DMS153 (cell line): ENCODE measurements at regions not wholly inside any gene's neighbourhood (a gene's known extent, or its start where the extent isn't known, plus 50 kb on each side); places are given as distances from the start of the nearest gene placed in this dataset.

Experiments
- DNase-seq: peaks from one replicate; lab custom pipeline; 2025; lab: John Stamatoyannopoulos, UW

DNA sequence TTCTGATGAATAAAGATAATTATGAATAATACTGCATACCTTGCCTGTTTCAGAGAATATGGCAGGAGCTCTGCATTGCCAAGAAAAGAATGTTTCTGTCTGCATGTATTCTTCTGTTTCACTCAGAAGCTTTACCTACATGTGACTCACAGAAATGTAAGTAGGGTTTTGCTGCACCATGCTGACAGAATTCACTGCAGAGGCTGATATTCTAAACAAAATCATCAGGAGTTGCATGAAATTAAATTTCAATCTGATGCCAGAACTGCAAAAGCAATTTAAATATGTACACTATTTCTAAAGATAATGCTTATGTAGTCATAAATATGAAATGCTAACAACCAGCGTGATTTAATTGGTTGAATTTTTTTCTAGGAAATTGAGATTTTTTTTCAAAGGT is 332.8 kb upstream of the FSHR start:
- DNase-seq = no peak

DNA sequence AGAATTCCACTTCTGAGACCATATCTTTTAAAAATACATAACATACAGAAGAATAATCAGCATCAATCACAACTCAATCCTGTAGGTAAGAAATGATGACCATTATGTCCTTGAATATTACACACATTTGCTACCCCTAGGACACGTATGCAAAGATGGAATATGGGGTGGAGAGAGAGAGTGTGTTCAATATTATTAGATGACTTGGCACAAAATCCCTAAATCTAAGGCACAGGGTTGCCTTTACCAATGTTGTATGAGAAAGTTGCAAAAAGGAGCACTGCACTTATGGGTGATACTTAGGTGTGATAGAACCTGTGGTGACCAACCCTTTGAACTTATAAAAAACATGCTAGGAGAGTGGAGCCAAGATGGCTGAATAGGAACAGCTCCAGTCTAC is 326.2 kb upstream of the FSHR start:
- DNase-seq = no peak

DNA sequence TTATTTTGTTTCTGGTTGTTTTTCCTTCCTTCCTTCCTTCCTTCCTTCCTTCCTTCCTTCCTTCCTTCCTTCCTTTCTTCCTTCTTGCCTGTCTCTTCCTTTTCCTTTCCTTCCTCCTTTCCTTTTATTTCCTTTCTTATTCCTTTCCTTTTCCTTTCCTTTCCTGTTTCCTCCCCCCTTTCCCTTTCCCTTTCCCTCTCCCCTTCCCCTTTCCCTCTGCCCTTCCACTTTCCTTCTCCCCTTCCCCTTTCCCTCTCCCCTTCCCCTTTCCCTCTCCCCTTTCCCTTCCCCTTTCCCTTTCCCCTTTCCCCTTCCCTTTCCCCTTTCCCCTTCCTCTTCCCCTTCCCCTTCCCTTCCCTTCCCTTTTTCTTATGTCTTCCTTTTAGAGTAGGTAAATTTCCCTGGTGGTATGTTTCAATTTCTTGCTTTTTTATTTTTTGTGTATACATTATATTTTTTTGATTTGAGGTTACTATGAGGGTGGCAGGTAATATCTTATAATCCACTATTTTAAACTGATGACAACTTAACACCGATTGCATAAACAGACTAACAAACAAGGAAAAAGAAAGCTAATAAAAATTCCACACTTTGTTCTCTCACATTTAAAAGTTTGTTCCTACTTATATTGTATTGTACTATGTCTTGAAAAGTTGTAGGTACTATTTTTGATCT is 311.0 kb upstream of the FSHR start:
- DNase-seq = no peak

DNA sequence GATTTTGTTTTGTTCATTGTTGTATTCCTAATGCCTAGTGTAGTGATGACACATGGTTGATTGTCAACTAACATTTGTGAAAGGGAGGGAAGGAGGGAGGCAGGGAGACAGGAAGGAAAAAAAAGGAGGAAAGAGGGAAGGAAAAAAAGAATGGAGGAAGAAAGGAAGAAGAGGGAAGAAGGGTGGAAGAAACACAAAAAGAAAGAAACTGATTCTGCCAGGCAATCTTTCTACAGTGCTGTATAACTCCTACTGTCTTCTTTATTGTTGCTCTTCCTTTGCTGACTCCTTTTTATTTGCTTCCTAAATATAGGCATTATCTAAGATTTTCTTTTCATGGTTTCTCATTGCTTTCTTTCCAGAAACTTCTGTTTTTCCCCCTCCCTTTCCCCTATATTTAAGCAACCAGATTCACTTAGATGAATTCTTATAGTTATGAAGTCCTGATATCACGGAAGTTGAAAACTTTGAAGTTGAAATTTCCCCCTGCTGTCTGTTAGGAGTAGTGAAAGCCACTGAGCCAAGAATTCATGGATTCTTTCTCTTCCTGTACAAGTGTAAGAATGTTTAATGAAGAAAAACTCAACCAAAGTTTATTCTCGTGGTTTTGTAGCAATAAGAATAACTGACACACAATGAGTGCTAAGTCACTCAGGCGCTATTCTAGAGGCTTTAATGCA is 305.1 kb upstream of the FSHR start:
- no peak for DNase-seq

DNA sequence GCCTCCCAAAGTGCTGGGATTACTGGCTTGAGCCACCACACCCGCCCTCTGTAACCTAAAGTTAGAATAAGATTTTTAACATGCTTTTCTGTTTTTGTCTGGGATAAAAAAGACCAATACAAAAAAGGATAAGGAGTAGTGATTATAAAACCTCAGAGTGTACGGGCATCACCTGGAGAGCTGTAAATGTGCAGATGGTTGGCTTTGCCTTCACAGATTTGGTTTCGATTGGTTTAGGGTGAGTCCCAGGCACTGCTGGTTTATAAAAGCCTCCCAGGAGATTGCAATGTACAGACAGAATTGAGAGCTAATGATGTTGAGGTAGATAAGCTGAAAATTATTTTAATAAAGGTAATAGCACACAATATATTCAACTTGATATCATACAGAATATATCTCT is 289.7 kb upstream of the FSHR start:
- DNase-seq = no peak

DNA sequence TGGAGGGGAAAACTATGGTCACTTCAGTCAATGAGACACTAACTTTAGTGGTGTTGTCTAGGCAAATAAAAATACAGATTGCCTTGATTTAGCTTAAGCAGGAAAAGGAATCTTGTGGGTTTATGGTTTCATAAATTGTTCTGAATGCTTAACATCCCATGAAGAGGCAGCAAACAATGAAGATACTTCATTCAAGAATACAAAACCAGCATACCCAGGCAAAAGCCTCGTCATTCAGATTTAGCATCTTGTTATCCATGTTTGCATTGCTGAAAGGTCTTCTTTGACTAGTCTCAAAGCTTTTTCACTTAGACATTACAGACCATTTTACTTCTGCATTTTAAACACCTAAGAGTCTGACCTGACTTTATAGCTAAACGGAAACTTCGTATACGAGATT is 272.7 kb upstream of the FSHR start:
- no peak for DNase-seq

DNA sequence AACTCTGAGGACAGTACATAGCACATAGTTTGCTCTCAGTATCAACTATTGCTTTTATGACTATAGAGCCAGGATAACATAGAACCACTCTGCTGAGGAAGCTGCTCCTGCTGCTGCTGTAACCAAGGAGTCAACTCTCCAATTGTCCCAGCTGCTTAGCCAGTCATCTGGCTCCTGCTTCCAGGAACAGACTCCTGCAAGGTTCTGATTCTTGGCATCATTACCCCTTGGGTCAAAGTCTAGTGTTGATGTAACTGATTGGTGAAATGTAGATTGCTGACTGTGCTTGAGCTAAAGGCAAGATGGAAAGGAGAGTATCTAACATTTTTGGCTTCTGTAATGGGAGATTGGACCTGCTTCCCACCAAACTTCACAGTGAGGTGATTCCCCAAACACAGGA is 261.9 kb upstream of the FSHR start:
- no peak for DNase-seq

DNA sequence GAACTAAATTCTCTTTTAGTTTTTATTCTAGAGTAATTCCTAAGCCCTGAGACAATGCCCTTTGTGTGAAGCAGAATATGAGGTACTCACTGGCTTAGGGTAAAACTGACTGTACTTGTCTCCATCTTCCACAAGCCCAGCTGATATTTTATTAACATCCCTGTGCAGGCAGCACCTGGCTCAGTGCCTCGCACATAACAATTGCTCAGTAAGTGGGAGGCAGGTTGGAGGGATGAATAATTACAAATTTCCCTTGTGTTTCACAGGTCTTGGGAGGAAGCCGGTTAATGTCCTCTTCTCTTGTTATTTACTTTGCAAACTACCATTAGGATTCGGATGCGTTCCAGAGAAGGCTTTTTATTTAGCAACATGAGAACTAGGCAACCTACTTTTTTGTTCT is 249.8 kb upstream of the FSHR start:
- DNase-seq = no peak

DNA sequence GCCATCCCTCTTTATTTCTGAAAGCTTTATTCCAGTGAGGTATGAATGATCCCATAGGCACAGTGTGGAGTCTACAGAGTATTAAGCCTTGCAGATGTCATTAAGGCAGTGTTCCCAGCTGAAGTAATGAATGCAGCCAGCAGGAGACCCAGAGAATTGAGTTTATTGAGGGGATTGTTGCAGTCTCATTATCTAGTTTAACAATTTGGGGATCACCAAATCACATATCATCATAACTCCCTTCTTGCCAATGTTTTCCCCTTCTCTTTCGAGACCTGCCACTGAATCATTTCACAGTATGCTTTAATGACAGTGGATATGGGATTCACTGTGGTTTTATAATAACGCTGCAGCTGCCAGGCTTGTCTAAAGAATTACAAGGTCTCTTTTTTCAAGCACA is 249.3 kb upstream of the FSHR start:
- no peak for DNase-seq

DNA sequence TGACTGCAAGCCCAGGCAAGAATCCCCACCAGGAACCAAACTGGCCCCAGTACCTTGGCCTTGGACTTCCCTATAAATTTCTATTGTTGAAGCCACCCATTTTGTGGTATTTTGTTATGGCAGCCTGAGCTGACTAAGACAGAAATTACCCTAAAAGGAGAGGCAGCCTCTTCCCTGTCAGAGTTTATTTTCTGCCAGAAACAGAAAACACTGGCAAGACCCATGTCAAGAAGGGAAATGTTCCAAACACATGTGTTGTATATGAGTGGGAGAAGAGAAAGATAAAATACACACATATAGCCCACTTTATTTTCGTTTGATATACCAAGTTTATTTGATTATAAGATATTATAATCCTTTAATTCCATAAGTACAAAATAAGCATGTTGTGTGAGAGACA is 225.1 kb upstream of the FSHR start:
- no peak for DNase-seq

DNA sequence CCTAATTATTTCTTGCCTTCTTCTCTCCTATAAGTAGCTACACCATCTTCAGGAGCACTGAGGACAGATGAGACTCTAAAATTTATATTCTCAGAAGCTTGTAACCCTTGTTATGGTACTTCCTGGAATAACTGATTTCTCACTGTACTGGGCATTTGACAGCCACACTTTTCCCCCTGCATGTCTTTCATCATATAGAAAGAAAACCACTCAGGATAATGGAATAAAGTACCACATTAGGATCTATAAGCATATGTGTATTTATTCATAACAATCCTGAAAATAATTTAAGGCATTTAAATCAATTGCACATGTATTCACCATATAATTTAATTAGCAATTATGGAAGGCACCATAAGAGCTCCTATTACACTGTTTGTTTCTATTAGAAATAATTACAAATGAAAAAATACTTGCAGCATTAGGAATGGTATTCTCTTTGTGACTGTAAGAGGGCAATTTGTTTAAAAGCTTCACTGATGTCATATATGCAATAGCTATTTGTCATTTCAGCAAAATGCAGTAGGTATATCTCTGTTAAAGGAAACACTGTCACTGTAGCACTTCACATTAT is 216.9 kb upstream of the FSHR start:
- no peak for DNase-seq

DNA sequence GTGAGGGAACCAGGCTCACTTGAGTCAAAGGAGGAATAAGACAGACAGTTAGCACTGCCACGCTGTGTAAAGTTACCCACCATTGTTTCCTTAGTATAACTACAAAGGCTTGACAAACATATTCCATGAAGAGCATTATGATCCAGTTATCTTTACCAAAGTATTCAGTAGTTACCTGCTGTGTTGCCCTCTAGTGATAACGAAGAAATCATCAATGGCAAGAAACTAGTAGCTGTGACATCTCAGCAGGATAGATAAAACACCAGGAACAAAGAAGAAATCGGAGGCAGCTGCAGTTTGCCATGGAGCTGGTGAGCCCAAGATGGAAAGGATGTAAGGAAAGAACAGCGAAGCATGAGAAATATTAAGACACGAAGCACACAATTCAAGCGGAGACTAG is 215.3 kb upstream of the FSHR start:
- no peak for DNase-seq

DNA sequence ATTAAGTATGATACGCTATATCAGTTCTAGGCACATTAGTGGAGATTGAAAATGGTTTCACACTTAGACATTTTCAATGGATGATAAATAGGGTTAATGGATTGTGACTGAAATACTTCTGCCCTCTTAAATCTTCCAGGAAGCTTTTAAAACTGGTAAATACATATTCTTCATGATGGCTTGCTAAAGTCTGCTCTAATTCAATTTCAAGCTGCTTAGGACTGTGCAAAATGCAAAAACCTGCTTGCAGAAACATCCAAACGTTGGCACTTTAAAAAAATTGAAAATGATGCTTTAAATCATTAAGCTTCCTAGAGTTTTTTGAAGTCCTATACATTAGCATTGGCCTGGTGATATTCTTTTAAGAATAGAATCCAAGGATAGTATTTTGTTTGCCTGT is 214.8 kb upstream of the FSHR start:
- no peak for DNase-seq

DNA sequence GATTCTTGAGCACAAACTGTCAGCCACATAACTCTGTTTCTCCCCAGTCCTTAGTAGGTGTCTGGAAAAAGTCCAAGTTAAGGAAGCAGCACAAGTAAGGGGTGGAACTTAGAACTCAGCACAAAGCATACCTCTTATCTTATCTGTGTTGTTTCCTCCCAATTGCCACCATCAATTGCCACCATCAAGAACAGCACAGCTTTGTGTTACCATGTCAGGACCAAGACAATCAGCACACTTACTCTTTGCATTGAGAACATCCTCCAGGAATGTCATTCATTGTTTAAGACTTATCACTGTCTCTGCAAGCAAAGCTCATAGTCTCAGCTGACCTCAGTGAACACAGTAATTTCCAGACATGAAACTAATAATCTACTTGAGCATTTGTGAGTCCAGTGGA is 212.7 kb upstream of the FSHR start:
- no peak for DNase-seq

DNA sequence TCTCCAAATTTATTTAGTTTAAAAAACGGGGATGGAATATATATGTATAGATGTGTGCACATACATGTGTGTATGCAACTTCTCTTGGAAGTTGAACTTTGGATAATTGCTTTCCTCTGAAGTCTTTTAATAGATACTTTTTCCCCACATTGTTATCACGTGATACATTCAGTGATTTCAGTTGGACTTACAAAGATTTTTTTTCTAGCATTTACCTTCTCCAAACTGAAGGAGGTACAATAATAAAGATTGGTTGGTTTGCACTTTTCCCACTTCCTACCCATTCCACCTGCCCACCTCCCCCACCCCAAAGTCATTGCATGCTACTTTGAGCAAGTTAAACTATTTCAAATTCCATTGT is 206.1 kb upstream of the FSHR start:
- DNase-seq = no peak

DNA sequence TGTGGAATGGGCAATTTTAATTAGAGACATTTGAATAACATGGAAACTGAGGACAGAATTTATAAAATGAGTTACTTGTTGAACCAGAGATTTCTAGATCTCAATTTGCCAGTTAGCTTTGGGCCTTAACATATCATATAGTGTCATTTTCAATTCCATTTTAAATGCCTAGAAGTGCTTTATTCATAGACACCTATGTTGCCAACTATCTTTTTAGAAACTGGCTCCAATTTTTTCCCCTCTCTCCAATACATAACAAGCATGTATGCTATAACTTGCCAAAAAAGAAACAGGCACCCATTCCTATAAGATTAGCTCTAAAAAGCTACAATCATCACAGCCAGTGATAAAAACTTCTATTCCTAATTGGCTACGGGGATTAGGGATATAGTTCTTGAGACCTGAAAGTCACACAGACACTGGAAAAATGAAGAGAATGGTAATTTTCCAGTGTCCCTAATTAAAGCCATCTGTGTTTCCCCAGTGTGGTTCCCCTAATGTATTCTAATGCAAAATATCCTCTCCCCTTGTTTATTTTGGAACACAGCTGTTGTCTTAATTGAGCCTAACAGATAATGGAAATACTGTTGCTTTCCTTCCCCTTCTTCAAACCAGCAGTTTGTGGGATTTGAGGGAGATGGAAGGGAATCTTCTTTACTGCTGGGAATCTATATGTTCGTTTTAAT is 205.5 kb upstream of the FSHR start:
- DNase-seq = no peak

DNA sequence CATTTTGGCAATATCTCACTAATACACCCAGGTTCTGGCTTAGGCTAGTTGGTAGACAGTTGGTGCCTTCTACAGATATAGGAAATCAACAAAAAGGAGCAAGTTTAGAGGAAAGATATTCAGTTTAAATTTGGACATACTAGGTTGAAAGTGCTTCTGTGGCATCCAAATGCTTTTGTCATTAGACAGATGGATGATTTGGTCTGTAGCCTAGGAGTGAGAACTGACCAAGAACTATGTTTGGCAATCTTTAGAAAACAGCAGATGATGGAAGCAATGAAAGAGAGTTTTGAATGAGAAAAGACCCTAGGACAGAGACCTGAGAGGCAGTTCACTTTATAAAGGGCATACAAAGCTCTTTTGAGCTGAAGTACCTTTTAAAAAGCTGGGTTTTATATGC is 201.3 kb upstream of the FSHR start:
- DNase-seq = no peak

DNA sequence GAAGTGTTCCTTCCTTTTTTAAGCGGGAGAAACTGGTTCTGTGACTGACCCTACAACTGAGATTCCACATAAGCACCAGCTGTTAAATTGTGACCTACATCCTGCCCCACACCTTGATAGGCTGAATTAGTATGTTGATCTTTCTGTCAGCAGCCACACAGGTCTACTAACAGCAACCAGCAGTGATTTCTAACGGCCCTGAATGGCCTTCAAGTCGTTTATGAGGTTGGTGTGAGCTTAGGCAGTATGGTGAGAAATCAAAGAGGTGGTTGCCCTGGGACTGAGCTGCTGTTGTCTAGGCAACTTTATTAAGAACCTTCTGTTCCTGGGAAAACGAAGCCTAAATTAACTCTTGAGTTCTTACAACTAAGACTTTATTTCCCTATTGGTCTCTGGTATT is 197.2 kb upstream of the FSHR start:
- DNase-seq = no peak

DNA sequence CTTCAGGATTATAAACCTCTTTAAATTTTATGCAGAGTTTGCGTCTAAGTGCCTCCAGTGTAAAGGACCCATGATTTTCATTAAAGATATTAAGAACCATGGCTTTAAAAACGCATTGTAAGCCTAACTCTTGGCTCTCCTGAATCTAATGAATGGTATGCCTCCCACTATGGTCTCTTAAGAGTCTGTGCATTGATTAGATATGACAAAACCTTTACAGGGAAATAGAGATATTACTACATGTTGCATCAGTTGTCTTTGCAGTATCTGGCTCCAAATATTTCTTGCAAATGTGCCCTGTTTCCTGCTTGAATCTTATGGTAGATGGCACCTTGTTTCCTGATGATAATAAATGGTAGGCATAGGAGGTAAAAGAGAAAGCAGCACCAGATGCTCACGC is 189.3 kb upstream of the FSHR start:
- no peak for DNase-seq

DNA sequence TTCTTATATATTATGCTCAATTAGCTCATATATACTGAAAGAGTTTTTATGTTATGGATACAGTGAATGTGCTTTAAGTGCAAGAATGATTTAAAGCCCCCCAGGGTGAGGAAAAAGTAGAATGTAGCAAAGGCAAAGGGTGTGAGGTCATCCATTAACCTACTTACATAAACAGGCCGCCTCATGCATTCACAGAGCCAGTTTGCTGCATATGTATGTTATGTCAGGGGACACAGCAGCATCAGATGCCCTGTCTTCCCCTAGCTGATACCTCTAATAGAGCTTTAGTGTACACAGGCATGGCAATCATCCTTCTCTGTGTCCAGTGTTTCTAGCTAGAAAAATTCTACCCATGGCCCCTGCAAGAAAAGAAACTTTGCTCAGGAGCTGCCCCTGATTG is 187.8 kb upstream of the FSHR start:
- DNase-seq = no peak

DNA sequence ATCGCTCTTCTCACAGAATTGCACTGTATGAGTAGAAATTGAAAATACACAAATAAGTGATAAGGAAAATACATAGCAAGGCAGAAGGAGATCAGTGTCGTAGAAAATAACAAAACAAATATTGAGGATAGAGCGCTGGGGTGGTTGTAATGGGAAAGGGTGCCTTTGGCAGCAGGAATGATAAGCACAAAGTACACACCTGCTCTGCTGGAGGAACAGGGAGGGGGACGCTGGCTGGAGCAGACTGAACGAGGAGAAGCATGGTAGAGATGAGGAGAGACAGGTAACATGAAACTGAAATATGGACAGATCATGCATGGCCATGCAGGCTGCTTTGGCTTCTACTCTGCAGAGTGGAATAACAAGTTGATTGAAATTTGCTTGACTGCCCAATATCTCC is 181.2 kb upstream of the FSHR start:
- DNase-seq = peak; percentile 34

DNA sequence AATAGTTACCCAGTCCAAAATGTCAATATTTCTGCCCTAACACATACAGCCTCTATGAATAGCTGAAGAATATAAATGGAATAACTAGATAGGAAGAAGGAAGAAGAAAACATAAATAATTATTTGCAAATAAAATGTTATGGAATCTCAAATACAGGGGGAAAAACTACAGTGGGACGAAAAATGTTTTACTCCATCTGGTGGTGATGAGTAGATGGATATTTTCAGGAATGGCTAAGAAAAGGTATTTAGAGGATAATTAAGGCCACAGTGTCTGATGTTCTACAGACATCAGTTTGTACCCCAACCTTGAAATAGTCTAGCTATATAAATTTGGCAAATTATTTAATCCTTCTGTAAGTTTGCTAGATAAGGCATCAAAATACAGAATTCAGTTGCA is 178.1 kb upstream of the FSHR start:
- no peak for DNase-seq

DNA sequence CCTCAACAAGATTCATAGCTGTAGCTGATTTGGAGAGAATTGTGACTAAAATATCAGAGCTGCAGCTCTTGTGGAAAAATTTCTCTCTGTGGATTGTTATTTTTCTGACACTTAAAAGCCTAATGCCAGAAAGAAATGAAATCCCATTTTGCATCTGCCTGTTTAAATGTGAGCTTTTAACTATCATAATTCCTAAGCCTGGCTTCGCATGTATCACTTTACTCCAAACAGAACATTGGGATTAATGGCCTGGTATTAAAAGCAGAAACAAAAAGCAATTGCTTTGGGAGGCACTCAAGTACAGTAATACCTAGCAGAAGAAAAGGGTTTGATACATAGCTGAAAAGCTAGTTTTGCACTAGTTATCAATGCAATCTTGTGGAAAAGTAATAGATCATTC is 164.2 kb upstream of the FSHR start:
- DNase-seq = no peak
